IPS DF 4.7 (cell line): ENCODE measurements at regions not wholly inside any gene's neighbourhood (a gene's known extent, or its start where the extent isn't known, plus 50 kb on each side); places are given as distances from the start of the nearest gene placed in this dataset.

Source experiments
- DNase-seq: peaks from one replicate; pipeline ENCODE4 v3.0.0-alpha.2; 2013; ENCODE audit warnings: low spot score; ENCODE audit errors: extremely low read depth

DNA sequence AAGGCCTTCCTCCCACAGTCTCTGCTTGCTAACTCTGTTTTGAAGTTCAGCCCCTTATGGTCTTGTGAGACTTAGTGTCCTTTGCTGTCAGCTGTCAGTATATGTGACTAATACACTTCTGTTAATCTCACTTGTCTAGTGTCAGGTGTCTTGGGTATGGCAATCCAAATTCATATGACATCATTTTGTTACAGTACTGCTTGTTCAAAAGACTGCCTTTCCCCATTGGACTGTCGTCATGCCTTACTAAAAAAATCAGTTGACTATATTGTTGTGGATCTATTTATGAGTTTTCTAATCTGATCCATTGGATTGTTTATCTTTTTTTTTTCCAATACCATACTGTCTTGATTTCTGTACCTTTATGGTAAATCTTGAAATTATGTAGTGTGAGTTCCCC, 611.4 kb upstream of the HS6ST1 start:
- no peak for DNase-seq

DNA sequence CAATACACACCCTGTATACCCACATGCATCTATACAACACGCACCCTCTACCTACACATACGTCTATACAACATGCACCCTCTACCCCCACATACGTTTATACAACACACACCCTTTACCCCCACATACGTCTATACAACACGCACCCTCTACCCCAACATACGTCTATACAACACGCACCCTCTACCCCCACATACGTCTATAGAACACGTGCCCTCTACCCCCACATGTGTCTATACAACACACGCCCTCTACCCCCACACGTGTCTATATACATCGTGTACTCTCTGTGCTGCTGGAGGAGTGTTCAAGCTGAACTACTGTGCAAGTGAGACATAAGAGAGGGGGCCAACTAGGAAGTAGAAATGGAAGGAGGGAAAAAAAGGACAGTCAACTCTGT, 621.7 kb upstream of the HS6ST1 start:
- no peak for DNase-seq

DNA sequence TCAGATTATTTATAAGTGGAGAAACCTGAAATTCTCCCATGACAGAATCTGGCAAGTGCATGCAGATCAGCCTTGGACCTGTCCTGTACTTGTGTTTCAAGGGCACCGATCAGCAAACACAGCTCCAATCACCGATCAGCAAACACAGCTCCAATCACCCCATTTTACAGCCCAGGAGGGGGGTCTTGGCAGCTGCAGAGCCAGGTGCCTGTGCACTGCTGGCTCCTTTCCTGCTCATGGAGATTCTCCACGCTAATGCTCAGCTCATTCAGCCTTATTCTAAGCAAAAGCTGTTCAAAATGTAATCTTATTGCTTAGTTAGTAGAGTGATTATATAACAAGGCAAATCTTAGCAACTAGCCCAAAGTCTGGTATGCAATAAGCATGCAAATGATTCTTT, 623.1 kb upstream of the HS6ST1 start:
- no peak for DNase-seq

DNA sequence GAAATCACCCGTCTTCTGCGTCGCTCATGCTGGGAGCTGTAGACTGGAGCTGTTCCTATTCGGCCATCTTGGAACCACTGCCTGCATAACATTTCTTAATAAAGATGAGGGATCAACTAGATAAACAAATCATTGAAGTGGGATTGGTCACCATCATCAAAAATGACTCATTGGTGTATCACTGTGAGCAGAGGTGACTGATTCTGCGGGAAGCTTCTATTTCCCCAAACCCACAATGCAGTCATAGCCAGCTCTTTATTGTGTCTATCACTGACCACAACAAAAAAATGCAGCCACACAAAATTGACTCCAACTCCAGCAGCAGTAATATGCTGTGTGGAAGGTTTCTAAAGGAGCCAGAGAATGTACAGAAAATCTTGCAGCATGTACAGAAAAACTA, 630.7 kb upstream of the HS6ST1 start:
- no peak for DNase-seq

DNA sequence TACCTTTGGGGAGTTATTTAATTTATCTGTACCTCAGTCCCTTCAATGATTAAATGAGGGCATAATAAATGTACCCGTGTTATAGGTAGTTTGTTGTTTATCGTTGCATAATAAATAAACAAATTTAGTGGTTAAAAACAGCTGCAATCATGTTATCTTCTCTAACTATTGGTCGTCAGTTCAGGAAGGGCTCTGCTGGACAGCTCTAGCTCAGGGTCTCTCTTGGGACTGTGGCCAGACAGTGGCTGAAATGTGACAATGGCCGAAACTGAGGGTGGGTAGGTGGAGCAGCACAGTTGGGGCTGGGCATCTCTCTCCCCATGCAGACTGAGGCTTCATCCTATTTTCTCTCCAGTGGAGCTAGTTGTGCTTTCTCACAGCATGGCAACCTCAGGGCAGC, 632.1 kb upstream of the HS6ST1 start:
- DNase-seq, result no peak

DNA sequence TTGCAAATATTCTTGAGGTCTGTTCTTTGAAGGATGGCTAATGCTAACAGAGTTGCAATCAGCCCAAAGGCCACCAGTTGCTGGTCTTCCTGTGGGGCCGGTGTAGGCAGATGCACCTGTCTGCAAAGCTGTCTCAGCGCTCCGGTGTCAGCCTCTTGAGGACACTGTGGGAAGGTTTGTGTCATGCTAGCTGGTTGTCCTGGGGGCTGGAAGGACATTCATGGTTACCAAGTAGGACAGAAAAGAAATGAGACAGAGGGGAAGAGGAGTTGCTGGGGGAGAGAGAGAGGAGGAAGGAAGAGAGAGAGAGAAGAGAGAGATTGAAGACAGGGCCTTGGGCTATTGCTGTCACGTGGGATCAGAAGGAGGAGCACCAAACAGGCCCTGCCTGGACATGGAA, 639.6 kb upstream of the HS6ST1 start:
- DNase-seq, result no peak

DNA sequence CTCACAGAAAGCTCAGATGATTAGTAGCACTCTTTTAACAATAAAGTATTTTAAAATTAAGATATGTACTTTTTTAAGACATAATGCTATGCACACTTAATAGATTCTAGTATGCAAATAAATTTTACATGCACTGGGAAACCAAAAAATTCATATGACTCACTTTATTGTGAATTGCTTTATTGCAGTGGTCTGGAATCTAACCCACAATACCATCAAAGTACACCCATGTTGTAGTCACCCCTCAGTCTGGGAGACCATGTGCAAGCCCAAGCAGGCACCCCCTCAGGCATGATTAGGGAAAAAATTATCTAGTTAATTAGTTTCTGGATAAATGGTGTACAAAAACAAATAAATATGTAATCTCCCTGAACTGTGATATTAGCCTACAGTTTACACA, 649.0 kb upstream of the HS6ST1 start:
- DNase-seq, result no peak

DNA sequence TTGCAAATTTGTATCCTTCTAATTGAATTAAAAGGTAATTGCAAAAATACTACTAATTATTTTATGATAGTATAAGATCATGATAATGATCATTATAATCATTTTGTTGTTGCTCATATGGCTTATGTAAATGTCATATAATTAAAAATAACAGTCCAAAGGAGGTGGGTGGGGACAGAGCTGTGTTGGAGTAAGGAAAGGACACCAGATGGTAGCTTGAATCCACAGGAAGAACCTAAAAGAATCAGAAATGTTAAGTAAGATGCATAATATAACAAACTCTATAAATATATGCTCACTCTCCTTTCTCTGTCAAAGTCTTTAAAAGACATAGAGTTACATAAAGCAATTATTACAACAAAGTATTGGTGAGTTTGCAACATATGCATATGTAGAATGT, 650.7 kb upstream of the HS6ST1 start:
- DNase-seq, result no peak

DNA sequence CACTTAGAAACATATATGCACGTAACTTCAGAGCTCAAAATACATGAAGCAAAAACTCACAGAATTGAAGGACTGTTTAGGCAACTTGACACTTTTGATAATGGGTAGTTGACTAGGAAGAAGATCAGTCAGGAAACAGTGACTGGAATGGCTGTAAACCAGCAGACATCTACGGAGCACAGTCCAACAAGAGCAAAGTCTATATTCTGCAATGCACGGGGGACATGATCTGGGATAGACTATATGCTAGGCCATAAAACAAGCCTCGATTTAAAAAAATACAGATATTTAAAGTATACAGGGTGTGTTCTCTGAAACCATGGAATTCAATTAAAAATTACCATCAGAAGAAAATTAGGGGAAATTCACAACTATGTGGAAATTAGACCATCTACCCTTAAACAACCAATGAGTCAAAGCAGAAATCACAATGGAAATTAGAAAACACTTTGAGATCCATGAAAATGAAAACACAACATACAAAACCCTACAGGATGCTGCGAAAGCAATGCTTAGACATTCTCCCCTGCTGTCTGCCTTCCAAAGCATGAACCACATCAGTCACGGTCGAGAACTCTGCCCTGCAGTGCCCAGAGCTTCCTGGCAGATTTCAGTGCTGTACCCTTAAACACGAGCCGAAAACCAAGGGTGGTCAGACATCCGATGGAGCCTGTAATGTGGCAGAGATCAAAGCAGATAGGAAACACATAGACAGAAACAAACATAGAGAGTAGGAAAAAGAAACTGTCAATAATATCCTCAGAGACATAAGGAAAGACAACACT, 651.9 kb upstream of the HS6ST1 start:
- no peak for DNase-seq

DNA sequence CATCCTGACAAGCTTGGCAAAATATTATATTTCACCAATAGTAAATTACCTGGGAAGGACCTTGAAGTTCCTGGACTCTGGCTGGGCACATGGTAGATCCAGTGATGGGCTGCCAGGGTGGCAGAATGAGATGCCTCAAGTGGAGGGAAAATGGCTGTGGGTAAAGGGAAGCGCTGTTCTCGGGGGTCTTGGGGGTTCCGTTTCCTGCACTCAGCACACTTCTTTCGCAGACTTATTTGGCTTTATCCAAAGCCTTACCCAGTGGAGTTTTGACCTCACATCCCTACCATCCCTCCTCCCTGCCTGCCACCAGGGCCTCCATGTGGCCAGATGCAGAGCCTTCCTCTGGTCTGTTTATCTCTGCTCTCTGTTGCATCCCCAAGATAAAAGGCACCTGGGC, 654.9 kb upstream of the HS6ST1 start:
- no peak for DNase-seq

DNA sequence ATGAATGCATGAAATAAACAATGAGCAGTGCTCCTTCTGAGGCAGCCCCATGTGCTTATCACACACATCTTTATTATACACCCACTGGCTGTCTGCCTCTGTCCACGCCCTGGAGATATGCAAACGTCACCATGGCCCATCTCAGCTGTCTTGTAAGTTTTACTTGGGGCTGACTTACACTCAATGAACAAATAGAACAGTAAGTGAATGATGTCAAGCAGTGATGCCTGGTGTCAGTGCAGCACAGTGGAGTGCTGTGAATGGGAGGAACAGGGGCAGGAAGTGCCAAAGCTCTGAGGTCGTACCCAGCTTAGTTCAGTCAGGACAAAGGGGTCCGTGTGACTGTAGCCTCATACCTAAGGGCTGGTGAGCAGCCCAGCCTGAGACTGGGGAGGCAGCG, 659.5 kb upstream of the HS6ST1 start:
- no peak for DNase-seq

DNA sequence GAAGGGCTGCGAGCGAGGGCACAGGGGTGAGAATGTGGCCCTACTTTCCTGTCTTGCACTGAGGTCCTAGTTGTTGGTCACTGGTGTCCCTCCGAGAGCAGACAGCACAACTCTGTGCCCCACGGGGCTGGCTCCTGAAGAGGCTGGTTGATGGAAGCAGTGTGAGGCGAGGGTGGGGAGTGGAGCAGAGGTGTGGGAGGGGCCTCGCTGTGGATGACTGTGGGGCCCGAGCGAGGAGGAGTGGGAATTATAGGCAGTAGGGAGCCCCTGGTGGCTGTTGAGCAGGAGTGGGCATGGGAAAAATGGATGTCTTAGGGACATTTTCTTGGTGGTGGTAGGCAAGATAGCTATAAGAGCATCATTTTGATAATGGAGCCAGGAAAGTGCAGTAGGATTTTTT, 660.5 kb upstream of the HS6ST1 start:
- DNase-seq, result no peak

DNA sequence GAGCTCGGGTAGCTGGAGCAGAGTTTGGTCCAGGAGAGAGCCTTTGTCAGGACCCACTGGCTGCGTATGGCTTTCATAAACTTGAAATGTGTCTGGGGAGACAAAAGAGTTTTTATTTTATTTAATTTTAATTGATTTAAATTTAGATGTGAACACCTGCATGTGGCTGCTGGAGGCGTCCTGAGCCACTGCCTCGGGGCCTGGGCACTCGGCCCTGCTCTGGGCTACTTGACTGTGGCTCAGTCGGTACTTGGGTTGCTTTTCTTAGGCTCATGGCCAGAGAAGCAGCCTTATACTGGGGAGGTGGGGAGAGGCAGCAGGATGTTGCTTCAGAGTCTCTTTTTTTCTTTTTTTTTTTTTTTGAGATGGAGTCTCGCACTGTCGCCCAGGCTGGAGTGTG, 661.8 kb upstream of the HS6ST1 start:
- DNase-seq, result no peak

DNA sequence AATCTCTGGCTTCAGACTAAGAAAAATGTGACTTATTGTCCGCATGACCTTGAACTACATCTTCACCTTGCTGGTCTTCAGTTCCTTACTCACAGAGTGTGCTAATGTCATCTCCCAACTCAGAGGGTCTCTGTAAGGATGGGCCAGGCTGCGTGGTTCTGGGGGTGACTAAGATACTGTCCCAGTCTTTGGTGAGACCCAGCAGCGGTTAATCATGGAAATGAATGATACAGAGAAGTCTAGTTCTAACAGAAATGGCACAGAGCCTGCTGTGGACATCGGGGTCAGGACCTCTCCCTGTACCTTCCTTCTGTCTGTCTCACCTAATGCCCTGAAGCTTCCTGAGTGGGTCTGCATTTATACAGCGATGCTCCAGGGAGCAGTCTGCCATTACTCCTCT, 662.7 kb upstream of the HS6ST1 start:
- DNase-seq, result no peak

DNA sequence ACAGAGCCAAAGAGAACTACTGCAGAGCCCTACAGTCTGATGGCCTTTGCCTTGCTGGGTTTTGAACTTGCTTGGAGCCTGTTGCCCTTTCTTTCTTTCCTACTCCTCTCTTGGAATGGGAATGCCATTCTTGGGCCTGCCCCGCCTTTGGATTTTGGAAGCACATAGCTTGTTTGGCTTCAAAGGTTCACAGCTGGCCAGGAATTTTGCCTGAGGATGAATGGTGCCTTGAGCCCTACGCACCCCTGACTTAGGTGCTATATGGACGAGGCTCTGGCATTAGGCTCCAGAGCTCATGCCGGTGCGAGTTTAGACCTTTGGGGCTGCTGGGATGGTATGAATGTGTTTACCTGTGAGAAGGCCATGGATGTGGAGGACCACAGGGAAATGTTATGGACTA, 663.3 kb upstream of the HS6ST1 start:
- DNase-seq, result no peak

DNA sequence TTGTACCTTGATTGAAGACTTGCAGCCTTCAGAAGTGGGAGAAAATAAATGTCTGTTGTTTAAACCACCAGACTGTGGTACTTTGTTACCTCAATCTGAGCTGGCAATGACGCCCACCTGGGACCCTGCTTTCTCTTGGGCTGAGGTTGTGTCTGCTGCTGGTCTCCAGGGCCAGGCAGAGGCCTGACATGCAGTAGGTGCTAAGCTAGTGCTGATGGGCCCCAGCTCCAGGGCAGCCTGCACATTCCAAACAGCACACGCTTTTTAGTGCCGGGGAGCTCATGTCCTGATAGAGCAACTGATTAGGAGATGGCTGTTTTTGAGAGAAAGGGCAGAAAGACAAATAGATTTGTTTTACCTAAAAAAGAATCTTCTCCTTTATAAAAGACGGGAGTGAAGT, 664.0 kb upstream of the HS6ST1 start:
- no peak for DNase-seq

DNA sequence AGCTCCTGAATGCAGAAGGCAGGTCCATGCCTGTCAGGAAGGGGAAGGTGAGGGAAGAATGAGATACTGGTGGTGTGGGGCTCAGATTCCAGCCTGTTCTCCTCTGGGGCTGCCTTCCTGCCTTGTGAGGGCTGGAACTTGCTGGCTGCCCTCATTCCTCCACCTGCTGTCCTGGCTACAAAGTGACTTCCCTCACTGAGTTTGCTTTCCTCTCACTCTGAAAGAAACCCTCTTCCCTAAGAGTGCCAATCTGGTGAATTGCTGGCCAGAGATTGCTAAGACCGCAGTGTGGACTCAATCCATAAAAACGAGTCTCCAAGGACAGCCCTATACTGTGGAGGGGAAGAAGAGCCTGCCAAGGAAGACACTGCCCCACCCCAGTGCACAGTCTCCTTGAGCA, 664.4 kb upstream of the HS6ST1 start:
- no peak for DNase-seq

DNA sequence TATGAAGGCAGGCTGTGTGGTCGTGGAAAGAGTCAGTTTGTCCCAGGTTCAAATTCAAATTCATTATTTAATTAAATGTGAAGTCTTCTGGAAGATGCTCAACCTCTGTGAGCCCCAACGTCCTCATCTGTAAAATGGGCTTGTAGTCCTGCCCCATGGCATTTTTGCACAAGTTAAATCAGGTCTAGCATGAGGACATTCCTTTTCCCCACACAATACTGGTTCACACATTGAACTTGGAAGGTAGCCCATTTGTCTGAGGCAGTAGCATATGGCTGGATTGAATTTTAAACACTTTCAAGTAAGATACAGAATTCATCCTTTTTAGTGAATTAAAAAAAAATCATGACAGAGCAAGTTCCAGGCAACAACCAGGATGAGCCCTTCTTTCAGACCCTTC, 665.4 kb upstream of the HS6ST1 start:
- DNase-seq, result no peak

DNA sequence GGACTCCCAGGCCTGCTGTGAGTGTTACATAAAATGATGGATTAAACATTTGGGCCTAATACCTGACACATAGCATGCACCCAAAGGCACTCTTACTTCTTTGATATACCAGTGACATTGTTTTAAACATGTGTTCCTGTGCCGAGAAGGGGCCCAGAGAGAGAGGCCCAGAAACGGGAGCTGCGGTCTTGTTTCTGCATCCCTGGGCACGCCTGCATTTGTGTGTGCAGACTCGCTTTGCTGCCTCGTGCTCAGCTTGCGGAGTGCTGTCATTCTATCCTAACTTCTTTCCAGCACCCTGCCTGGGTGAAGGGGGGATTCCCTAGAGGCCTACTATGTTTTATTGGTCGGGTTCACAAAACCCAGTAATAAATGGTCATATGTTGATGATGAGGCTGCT, 666.2 kb upstream of the HS6ST1 start:
- no peak for DNase-seq

DNA sequence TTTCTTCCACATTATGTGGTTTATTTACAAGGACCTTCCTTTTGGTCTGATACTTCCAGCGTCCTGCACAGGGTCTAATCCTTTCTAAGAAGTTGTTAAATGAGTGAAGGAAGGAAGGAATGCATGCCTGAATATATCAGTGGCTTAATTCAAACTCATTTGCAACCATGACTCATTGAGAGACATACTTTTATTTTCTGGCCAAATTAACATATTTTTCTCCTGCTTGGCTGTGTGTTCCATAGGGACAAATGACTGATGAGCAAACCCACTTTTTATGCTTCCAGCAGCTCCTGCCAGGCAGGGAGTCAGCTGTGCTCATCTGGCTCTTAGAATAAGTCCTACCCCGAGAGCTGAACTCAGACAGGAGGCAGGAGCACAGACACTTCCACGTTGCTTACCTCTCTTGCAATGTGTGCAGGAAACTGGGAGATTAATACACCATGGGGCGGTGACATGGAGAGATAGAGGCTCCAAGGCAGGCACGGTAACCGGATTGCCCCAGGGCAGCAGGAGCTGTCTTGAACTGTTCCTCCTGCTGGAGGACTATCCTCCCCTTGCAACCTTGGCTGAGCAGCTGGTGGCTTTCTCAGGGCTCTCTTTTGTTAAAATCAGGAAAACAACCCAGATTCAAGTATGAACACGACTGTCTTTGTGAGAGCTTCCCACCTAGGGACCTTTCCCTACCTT, 667.5 kb upstream of the HS6ST1 start:
- no peak for DNase-seq

DNA sequence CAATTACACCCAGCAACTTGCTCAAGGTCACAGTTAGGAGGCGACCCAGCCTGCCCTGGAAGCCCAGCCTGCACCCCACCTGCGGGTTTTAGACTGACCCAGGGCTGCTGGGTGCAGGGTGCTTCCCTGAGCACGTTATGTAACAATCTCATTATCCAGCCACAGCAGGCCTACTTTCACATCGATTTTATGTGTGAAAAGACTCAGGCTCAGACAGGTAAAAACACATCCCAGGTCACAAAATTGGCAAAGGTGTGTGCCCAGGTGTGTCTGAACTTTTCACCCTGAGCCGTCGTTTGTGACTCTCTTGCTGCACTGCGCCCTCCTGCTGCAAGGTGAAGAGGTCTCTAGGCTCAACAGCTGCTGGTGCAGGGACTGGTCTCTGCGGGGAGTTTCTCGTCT, 668.2 kb upstream of the HS6ST1 start:
- no peak for DNase-seq

DNA sequence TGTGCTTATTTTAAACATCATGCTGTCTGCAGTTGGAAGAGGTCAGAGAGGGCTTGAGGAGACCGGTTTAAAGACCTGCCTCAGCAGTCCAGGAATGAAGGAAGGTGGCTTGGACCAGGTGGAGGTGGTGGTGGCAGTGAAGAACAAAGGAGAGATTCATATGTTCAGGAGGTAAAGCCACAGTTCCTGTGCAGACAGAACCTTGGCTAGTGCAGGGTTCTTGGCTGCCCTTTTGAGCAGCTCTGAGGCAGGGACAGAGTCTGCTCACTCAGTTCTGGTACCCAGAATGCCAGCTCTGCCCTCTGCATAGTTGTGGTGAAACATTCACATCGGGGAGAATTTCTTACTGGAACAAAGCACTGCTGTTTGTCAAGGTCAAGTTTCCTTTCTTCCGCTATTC, 669.7 kb upstream of the HS6ST1 start:
- no peak for DNase-seq

DNA sequence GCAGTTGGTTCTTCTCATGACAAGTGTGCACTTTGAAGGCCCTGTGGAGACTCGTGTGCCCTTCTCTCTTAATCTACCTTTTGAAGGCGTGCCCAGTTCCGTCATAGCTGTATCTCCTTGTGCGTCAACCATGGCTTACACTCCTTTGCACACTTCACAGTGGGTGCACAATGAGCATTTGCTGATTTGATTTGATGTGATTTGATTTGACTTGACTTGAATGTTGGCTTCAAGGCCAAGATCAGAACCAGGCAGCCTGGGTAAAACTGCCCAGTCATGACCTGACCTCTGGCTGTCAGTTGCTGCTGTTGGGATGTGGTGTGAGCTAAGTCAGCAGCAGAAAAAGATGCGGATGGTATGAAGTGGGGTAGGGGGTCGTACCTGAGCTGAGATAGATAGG, 670.3 kb upstream of the HS6ST1 start:
- no peak for DNase-seq
